DND-41 (cell line): ENCODE measurements at regions not wholly inside any gene's neighbourhood (a gene's known extent, or its start where the extent isn't known, plus 50 kb on each side); places are given as distances from the start of the nearest gene placed in this dataset.

Experiments used
- EZH2 ChIP-seq: IDR thresholded peaks from 3 replicates; pipeline ENCODE4 v1.6.1; 2012; ENCODE audit warnings: borderline replicate concordance, low read depth, mild to moderate bottlenecking, moderate library complexity, low read length, inconsistent platforms; ENCODE audit not compliant: severe bottlenecking
- TF ChIP-seq, protein P1 (sequence below): IDR thresholded peaks from 2 replicates; pipeline ENCODE4 v1.5.1; 2012; ENCODE audit warnings: borderline replicate concordance, low read length, moderate library complexity, mild to moderate bottlenecking; ENCODE audit not compliant: poor library complexity, severe bottlenecking; ENCODE audit errors: extremely low read depth

DNA sequence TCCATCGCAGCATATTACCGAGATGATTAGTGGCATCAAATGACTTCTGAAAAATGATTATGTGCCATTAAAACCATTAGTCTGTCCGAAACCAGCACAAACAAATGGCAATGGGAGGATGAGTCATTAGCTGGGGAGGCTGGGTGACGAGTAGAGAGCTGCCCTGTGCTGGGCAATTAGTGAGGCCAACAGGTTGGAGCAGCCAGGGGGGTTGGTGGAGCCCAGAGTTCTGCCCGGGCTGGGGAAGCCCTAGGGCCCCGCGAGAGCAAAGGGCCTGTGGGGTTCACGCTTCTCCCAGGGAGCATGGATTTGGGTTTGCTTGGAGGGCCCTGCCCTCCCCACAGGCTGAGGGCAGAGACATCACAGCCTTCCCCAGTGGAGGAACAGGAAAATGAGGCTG lies 152.1 kb upstream of the RPL38 start:
- TF ChIP-seq, protein P1, sequence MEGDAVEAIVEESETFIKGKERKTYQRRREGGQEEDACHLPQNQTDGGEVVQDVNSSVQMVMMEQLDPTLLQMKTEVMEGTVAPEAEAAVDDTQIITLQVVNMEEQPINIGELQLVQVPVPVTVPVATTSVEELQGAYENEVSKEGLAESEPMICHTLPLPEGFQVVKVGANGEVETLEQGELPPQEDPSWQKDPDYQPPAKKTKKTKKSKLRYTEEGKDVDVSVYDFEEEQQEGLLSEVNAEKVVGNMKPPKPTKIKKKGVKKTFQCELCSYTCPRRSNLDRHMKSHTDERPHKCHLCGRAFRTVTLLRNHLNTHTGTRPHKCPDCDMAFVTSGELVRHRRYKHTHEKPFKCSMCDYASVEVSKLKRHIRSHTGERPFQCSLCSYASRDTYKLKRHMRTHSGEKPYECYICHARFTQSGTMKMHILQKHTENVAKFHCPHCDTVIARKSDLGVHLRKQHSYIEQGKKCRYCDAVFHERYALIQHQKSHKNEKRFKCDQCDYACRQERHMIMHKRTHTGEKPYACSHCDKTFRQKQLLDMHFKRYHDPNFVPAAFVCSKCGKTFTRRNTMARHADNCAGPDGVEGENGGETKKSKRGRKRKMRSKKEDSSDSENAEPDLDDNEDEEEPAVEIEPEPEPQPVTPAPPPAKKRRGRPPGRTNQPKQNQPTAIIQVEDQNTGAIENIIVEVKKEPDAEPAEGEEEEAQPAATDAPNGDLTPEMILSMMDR: no peak
- TF ChIP-seq EZH2: no peak
